GM12878 (cell line): ENCODE measurements at regions not wholly inside any gene's neighbourhood (a gene's known extent, or its start where the extent isn't known, plus 50 kb on each side); places are given as distances from the start of the nearest gene placed in this dataset.

ENCODE experiments used
- ATAC-seq: fragments of 200-7000 bp; cut with Tn5 transposase; 3 replicates; pipeline ENCODE4 v1.9.1; 2020; ENCODE audit warnings: mild to moderate bottlenecking, moderate library complexity
- BruUV-seq: library from RNA; stranded (reverse); fragments of 400-500 nt; replicated peaks from 2 replicates; lab custom pipeline; 2021; lab: Mats Ljungman, UMichigan
- CTCF ChIA-PET: fragments of 300-600 bp; sonication (Branson Sonifier 250); formaldehyde crosslinking; extraction: SDS; loops from one replicate; lab custom pipeline; 2021; ENCODE audit warnings: inconsistent platforms; lab: Yijun Ruan, JAX
- POLR2A ChIA-PET: fragments of 350-600 bp; formaldehyde crosslinking; extraction: SDS; loops from one replicate; lab custom pipeline; 2021; ENCODE audit warnings: inconsistent platforms; lab: Charles Lee
- RAD21 ChIA-PET: fragments of 300-600 bp; sonication (Branson Sonifier 250); formaldehyde crosslinking; loops from one replicate; lab custom pipeline; 2023; ENCODE audit warnings: antibody characterized with exemption; ENCODE audit not compliant: unreplicated experiment; lab: Charles Lee
- SMC1A ChIA-PET: fragments of 300-600 bp; sonication (Branson Sonifier 250); formaldehyde crosslinking; loops from one replicate; lab custom pipeline; 2023; ENCODE audit not compliant: unreplicated experiment, uncharacterized antibody; lab: Charles Lee
- DNase-seq: peaks from one replicate; pipeline ENCODE4 v3.0.0-alpha.2; 2011; ENCODE audit warnings: low read depth, low spot score
- FAIRE-seq: peaks from 3 replicates; lab custom pipeline; 2011; peaks lifted over from hg19 to GRCh38; lab: Jason Lieb, UNC
- H2AFZ ChIP-seq: 2 replicates; pipeline ENCODE4 v1.6.0; 2011; ENCODE audit warnings: low read depth, low read length, control low read depth; ENCODE audit not compliant: control insufficient read depth
- H3K27ac ChIP-seq: 2 replicates; pipeline ENCODE4 v1.5.1; 2011; ENCODE audit warnings: control low read depth; ENCODE audit not compliant: control insufficient read depth, insufficient read depth
- H3K27me3 ChIP-seq, 2 experiments: replicated peaks in 1 of 2; 2 replicates each; pipeline versions ENCODE4 v1.6.0 to v1.6.1; 2011; ENCODE audit warnings: low read length in 1 of 2; ENCODE audit not compliant: control insufficient read depth in 2 of 2, insufficient read depth in 2 of 2
- H3K36me3 ChIP-seq, 2 experiments: 2 replicates each; pipeline ENCODE4 v1.5.1; 2011; ENCODE audit warnings: low read length in 1 of 2; ENCODE audit not compliant: control insufficient read depth in 2 of 2, insufficient read depth in 2 of 2
- H3K4me1 ChIP-seq: 2 replicates; pipeline ENCODE4 v1.6.1; 2011; ENCODE audit warnings: mild to moderate bottlenecking, low read length, moderate library complexity, mixed read lengths; ENCODE audit not compliant: control insufficient read depth, insufficient read depth
- H3K4me2 ChIP-seq: 2 replicates; pipeline ENCODE4 v1.6.0; 2011; ENCODE audit warnings: control low read depth; ENCODE audit not compliant: control insufficient read depth, insufficient read depth
- H3K4me3 ChIP-seq: fragments of 200-600 bp; sonication (generic); 2 replicates; pipeline ENCODE4 v1.5.1; 2016
- H3K79me2 ChIP-seq: 2 replicates; pipeline ENCODE4 v1.6.0; 2011; ENCODE audit warnings: low read length; ENCODE audit not compliant: control insufficient read depth, insufficient read depth
- H3K9ac ChIP-seq: 2 replicates; pipeline ENCODE4 v1.8.0; 2011; ENCODE audit warnings: low read length, control low read depth, mixed read lengths; ENCODE audit not compliant: control insufficient read depth, insufficient read depth
- H3K9me3 ChIP-seq: replicated peaks from 3 replicates; pipeline ENCODE4 v1.5.1; 2011; ENCODE audit warnings: mild to moderate bottlenecking, low read length; ENCODE audit not compliant: control insufficient read depth, insufficient read depth
- H4K20me1 ChIP-seq: 2 replicates; pipeline ENCODE4 v1.6.0; 2011; ENCODE audit not compliant: control insufficient read depth, insufficient read depth
- CTCF ChIP-seq, 3 experiments: IDR thresholded peaks in 2 of 3; conservative IDR thresholded peaks in 1 of 3; 2 replicates each; pipeline ENCODE4 v1.5.1; 2011; ENCODE audit warnings: low read depth in 3 of 3, low read length in 3 of 3, mild to moderate bottlenecking in 3 of 3, control low read depth in 2 of 3, moderate library complexity in 2 of 3, inconsistent platforms in 1 of 3, mixed read lengths in 1 of 3; ENCODE audit not compliant: control insufficient read depth in 2 of 3, insufficient read depth in 1 of 3; ENCODE audit errors: extremely low read depth in 1 of 3
- SMC3 ChIP-seq: IDR thresholded peaks from 2 replicates; pipeline ENCODE4 v1.6.1; 2011; ENCODE audit warnings: low read length, improper control_type of control experiment, borderline replicate concordance
- ZBTB4 ChIP-seq: fragments of 450-650 bp; formaldehyde crosslinking; IDR thresholded peaks from 2 replicates; pipeline ENCODE4 v1.4.0; 2022; ENCODE audit warnings: mild to moderate bottlenecking, moderate library complexity
- WGBS: methylation state at CpG from one replicate; pipeline ENCODE4 v1.1.6; 2016; ENCODE audit warnings: low lambda C conversion rate; ENCODE audit not compliant: insufficient replicate concordance, insufficient coverage; ENCODE audit errors: missing lambda C conversion rate; 5-methylcytosine and 5-hydroxymethylcytosine counted together
- in situ Hi-C: fragments of 300-500 bp; cut with MboI; formaldehyde crosslinking; loops from 9 replicates; pipeline ENCODE4 v1.14.3; 2018; ENCODE audit warnings: mixed read lengths
- intact Hi-C: fragments of 100-400 bp; cut with micrococcal nuclease; formaldehyde crosslinking; loops from one replicate; pipeline ENCODE4 v1.14.2; 2022; ENCODE audit not compliant: unreplicated experiment

DNA sequence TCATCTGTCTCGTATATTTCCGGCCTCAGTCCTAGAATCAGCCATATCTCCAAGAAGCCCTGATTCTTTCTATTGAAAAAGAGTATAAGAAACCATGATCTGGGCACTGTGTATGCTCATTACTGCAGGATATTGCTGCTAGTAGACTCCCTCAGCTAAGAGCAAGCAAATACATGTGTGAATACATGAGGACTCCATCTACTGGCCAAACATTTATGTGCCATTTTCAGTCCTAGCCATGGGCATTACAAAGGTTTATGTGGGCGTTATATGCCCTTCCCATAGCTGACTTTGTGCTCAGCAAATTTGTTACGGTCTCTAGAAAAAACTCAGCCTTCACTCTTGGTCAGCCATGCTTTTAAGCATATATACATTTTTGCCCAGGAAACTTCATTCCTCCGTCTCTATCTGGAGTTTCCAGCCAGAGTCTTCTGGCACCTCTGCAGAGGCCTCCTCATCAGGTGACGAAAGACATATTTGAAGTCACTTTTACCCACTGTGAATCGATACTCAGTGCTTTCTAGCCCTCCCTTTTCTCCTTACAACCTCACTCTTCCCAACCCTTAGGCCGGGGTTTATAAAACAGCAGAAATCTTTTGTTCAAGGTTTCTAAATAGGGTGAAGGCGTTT, 1495.6 kb upstream of the CDH6 start:
- Histone ChIP-seq H3K9me3 (no peaks in the 10 kb centered on the region), H3K9ac (no peak overlapping the region), H3K27ac (no peak overlapping the region), H3K79me2 (no peaks in the 10 kb centered on the region), H3K4me3 (no peak overlapping the region), H3K4me1 (no peaks in the 10 kb centered on the region), H3K36me3 (no peaks in the 10 kb centered on the region), H3K27me3 (no peaks in the 10 kb centered on the region), H4K20me1 (no peaks in the 10 kb centered on the region), H3K4me2 (no peak overlapping the region), H2AFZ (no peak overlapping the region)
- DNase-seq (no peak), FAIRE-seq (no peak), ATAC-seq (peak; percentile 75)
- in situ Hi-C loops (no loop called here), intact Hi-C loops (loop anchor here (5.0 kb wide), 2 partner anchors 331 to 796 kb away; no protein-coding TSS in a partner anchor)
- ChIA-PET POLR2A (no interaction called here), RAD21 (no interaction called here), SMC1A (interaction anchor here (0.7 to 1.1 kb wide), 4 partner anchors 9 to 366 kb away, joined by 3 to 4 read pairs (median 3); no protein-coding TSS in a partner anchor), CTCF (interaction anchor here (2.6 to 2.8 kb wide), 2 partner anchors 10 to 331 kb away, joined by 12 to 13 read pairs; no protein-coding TSS in a partner anchor)
- TF ChIP-seq CTCF (IDR thresholded peaks at IDR 0.05 in 2 of 3, conservative IDR thresholded peaks at IDR 0.05 in 1 of 3; ENCODE audit: control insufficient read depth in 2 of 3, extremely low read depth in 1 of 3, insufficient read depth in 1 of 3, low read depth in 3 of 3, low read length in 3 of 3) (peak in 2 of 3 experiments; percentile 19 to 46; a peak in 2 of 6 replicates), ZBTB4 (CRISPR knock-in tag) (no peak), SMC3 (peak; percentile 21; the same call in 1 of the 2 replicates)
- 11% methylated on average over 9 of the region's 9 CpGs for WGBS
- no TSS peak for BruUV-seq
